NCI-H146 treated with DMSO at 0.1 percent for 48 hours (cell line): ENCODE measurements at regions not wholly inside any gene's neighbourhood (a gene's known extent, or its start where the extent isn't known, plus 50 kb on each side); places are given as distances from the start of the nearest gene placed in this dataset.

Source experiments
- DNase-seq: peaks from one replicate; lab custom pipeline; 2025; ENCODE audit not compliant: unreplicated experiment; lab: John Stamatoyannopoulos, UW

- DNase-seq, result no peak
Measured at GRCh38 chr6:3596766-3597165, 139.9 kb upstream of the SLC22A23 start.

GRCh38 chr6:3594201-3594600 lies 137.4 kb upstream of the SLC22A23 start:
- DNase-seq, result no peak

GRCh38 chr6:3593161-3593560 lies 136.3 kb upstream of the SLC22A23 start:
- no peak for DNase-seq

- DNase-seq, result no peak
Measured at GRCh38 chr6:3592371-3592941, 135.6 kb upstream of the SLC22A23 start.

- DNase-seq, result no peak
Measured at GRCh38 chr6:3591970-3592369, 135.1 kb upstream of the SLC22A23 start.

GRCh38 chr6:3587660-3588059 lies 130.8 kb upstream of the SLC22A23 start:
- no peak for DNase-seq

GRCh38 chr6:3585320-3585935 lies 128.6 kb upstream of the SLC22A23 start:
- DNase-seq, result no peak

- DNase-seq, result no peak
Measured at GRCh38 chr6:3584606-3585005, 127.8 kb upstream of the SLC22A23 start.

- no peak for DNase-seq
Measured at GRCh38 chr6:3581469-3581868, 124.6 kb upstream of the SLC22A23 start.

- no peak for DNase-seq
Measured at GRCh38 chr6:3579652-3580175, 122.9 kb upstream of the SLC22A23 start.

GRCh38 chr6:3578981-3579380 lies 122.1 kb upstream of the SLC22A23 start:
- no peak for DNase-seq

GRCh38 chr6:3577517-3577916 lies 120.7 kb upstream of the SLC22A23 start:
- no peak for DNase-seq

- DNase-seq, result no peak
Measured at GRCh38 chr6:3575701-3576100, 118.9 kb upstream of the SLC22A23 start.

GRCh38 chr6:3575166-3575565 lies 118.3 kb upstream of the SLC22A23 start:
- no peak for DNase-seq

GRCh38 chr6:3573670-3574069 lies 116.8 kb upstream of the SLC22A23 start:
- DNase-seq, result no peak

- DNase-seq, result no peak
Measured at GRCh38 chr6:3571836-3572235, 115.0 kb upstream of the SLC22A23 start.

GRCh38 chr6:3571250-3571681 lies 114.4 kb upstream of the SLC22A23 start:
- DNase-seq, result no peak

GRCh38 chr6:3569816-3570215 lies 113.0 kb upstream of the SLC22A23 start:
- no peak for DNase-seq

- DNase-seq, result peak; percentile 69
Measured at GRCh38 chr6:3568396-3569082, 111.7 kb upstream of the SLC22A23 start.

- no peak for DNase-seq
Measured at GRCh38 chr6:3566812-3567211, 110.0 kb upstream of the SLC22A23 start.

GRCh38 chr6:3565291-3565690 lies 108.4 kb upstream of the SLC22A23 start:
- DNase-seq, result no peak

GRCh38 chr6:3561725-3562124 lies 104.9 kb upstream of the SLC22A23 start:
- DNase-seq, result no peak
